NCI-H526 treated with DMSO at 0.1 percent for 48 hours (cell line): ENCODE measurements at regions not wholly inside any gene's neighbourhood (a gene's known extent, or its start where the extent isn't known, plus 50 kb on each side); places are given as distances from the start of the nearest gene placed in this dataset.
"Not testable (repeated sequence)": the region's sequence is repeated elsewhere in the genome, so short reads cannot be mapped to it uniquely, and the experiment has no call there.

ENCODE experiments used
- DNase-seq: peaks from one replicate; lab custom pipeline; 2025; lab: John Stamatoyannopoulos, UW

DNA sequence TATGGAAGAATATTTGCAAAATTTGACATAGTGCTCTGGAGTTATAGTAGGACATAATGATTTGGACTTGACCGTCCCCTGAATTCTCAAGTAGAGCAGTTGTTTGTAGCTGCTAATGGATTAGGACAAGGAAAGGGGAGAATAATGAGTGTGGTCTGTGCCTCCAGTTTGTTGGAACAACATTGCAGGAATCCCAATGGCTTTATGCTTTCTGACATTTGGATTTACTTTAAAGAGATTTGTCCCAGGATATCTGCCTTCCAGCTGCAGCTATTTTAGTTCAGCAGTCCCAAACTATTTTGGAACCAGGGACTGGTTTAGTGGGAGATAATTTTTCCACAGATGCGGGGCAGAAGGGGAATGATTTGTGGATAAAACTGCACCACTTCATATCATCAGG lies 648.2 kb downstream of the SLCO4C1 start:
- no peak for DNase-seq

DNA sequence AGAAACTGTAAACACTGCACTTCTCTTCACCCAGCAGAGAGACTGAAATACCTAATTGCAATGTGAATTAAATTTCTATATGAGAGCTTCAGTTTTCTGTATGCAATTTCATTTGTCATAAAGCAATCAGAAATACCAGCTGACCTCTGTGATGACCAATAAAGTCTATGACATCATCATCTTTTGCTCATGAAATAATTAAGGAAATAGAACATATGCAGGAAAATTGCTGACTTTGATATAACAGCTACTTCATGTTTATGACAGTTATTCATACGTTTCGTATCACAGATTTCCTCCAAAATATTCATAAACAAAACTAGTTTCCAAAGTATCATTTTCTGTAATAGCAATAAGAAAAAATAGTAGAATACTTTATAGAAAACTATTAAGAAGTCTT lies 652.3 kb downstream of the SLCO4C1 start:
- no peak for DNase-seq

DNA sequence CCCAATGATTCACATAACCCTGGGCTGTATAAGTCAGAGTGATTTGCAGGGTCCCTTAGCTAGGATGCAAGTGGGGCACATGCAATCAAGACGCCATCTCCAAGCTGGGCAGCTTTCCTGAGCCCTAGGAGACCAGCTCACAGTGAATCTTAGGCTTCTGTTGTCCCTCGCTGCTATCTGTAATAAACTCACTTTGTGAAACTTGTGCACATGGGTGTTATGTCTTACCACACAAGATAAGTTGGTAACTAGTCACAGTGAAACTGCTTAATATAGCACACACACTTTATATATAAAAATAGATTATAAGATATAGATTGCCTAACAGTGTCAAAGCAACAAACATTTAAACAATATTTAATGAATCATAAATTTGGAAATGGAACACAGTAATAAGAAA lies 658.5 kb downstream of the SLCO4C1 start:
- DNase-seq = no peak

DNA sequence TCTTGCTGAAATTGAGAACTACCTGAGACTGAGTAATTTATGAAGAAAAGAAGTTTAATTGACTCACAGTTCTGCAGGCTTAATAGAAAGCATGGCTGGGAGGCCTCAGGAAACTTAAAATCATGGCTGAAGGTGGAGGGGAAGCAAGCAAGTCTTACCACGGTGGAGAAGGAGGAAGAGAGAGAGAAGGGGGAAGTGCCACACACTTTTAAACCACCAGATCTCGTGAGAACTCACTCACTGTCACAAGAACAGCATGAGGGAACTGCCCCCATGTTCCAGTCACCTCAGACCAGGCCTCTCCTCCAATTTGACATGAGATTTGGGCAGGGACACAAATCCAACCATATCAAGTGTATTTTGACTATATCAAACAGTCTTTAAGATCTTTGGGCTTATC lies 668.3 kb downstream of the SLCO4C1 start:
- DNase-seq = not testable (repeated sequence)

DNA sequence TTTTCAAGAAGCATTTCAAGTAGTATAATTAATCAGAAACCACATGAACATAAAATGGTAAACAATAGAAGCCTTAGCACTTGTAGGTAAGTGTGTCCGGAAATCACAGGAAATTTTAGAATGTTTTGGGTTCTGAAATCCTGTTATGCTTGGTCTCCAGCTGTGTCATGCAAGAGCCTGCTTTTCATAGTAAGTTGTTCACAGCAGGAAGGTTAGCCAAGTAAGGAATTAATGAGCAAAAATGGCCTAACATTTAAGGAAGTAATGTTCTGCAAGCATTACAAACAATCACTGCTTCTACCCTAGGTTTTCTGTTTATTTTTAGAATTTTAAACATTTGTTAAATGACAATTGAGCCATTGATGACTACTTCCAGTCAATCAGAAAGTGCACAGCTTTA lies 669.5 kb downstream of the SLCO4C1 start:
- no peak for DNase-seq

DNA sequence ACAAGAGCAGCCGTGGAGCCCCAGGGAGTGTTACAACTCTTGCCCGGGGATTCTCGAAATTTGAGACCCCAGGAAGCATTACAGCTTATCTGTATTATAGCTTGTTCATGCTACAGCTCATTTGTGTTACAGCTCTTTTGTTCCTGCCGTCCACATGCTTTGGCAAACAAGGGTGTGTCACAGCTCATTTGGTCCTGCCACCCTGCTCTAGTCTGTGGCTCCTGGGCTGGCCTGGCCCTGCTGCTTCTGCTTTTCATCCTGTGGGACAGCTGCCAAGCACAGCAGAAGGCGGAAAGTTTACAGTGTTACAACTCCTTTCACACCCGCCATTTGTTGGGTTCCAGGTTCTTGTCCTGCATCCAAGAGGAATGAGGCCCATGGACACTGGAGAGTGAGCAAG lies 685.0 kb downstream of the SLCO4C1 start:
- no peak for DNase-seq

DNA sequence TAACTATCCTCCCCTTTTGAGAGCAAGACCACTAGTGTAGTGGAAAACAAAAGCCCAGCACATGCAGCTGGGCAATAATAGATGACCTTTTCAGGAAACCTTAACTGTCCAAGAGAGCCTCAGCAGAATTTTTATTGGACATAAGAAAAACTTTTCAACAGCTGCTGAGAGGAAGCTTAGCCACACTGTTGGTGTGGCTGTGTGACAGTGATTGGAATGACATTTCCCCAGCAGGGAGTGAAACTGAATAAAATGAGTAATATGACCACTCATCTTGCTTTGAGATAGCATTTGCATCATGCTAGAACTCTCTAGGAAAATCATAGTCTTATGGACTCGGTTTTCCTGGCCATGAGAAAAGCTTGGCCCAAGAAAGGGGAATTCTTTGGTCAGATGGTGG lies 687.8 kb downstream of the SLCO4C1 start:
- no peak for DNase-seq

DNA sequence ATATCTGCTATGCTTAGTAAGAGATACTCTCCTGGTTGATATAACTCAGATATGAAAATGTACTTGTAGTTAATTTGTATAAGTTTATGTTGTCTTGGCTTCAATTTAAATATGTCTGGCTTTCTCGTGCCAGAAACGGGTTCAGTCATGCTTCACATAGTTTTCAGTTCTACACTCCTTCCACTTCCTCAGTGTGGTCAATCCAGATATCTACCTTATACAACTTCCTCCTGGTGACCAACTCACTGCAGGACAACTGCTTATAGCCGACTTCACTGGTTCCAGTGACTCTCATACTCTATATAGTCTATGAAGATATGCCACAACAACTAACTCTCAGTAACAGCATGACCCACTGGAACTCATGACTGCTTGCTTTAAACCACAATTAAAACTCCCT lies 690.4 kb downstream of the SLCO4C1 start:
- DNase-seq = peak; percentile 69

DNA sequence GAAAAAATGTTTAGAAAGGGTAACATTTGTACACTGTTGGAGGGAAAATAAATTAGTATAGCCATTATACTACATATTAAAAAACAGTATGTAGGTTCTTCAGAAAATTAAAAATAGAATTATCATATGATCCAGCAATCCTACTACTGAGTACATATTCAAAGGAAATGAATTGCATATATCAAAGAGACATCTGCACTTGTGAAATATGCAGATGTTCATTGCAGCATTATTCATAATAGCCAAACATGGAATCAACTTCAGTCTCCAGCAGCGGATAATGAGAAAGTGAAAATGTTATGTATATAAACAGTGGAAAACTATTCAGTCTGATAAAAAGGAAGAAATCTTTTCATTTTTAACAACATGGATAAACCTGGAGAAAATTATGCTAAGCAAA lies 695.5 kb downstream of the SLCO4C1 start:
- no peak for DNase-seq

DNA sequence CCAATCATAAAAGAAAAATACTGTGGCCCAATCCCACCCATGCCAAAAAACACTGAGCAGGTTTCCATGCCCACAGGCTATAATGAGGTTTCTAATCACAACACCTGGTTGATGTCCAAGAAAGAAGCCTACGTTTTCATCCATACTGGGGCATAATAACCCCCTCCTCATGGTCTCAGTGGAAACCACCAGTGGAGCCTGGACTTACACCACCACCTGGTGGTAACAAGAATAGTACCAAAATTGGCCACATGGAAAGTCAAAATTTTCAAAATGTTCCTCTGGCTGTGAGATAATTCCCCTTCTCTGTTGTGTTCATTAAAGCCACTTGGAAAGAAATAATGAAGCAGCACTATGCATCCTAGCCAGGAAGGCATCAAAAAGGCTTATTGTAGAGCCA lies 687.3 kb upstream of the ST8SIA4 start:
- no peak for DNase-seq

DNA sequence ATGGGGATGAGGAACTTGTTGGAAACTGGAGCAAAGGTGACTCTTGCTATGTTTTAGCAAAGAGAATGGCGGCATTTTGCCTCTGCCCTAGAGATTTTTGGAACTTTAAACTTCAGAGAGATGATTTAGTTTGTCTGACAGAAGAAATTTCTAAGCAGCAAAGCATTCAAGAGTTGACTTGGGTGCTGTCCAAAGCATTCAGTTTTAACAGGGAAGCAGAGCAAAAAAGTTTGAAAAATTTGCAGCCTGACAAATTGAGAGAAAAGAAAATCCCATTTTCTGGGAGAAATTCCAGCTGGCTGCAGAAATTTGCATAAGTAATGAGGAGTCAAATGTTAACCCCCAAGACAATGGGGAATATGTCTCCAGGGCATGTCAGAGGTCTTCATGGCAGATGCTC lies 682.3 kb upstream of the ST8SIA4 start:
- no peak for DNase-seq

DNA sequence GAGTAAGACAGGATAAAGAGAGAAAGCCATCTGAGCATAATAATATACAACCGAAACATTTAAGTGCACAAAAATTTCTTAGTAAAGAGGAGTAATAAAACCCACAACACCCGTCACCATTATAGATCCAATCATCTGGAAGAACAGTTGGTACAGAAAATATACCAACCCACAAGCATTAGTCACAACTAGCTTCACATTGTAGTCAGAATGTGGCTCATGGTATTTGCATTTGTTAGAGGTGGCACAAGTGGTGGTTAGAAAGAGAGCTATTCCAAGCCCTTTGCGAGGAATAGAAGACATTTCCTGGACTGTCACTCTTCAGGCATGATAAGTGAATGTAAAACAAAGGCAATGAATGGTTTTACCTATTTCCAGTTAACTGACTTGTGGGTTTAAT lies 677.5 kb upstream of the ST8SIA4 start:
- DNase-seq = no peak

DNA sequence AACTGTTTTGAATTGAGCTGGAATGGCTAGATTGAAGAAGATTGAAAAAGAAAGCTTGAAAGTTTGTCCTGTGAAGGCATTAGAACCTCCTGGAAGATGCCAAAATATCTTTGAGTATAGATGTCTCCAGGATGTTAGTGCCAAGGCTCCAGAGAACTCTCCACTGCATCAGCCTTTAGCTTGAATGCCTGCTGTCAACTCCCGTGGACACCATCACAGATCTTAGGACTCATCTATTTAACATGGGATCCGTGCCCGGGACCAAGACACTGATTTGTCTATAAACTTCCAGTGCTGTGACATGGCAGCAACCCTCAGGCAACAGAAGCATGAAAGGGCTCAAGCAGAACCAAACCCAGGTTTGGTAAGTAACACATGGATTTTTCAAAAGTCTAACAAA lies 670.9 kb upstream of the ST8SIA4 start:
- no peak for DNase-seq

DNA sequence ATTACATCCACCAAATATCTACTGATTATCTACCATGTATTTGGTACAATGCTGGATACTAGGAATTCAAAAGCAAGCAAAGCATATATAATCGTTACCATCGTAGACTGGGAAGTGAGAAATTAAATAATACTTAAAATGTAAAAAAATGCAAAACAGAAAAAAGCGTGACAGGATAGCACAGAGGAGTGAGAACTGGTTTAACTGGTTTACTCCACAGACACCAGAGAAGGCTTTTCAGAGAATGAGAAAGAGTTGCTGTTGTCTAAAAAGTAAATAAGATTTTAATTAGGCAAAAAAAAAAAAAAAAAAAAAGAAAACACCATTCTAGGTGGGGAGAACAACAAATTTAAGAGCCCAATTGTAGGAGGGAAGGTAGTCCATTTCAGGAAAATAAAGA lies 657.9 kb upstream of the ST8SIA4 start:
- DNase-seq = peak; percentile 45

DNA sequence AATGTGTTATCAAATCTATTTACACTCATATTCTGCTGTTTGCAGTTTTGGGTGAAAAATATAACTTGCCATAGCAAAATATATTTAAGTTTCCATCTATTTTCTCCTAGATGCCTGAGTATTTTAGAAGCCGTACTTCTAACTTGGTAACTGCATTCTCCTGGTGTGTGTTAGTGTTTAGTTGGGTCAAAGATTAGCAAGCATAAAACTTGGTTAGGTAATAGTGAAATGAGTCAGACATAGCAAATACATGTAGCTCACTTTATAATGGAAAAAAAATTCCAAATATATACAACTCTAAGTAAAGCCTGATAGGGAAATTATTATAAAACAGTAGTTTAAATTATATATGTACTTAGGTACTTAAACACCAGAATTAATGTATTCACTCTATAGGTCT lies 640.7 kb upstream of the ST8SIA4 start:
- DNase-seq = no peak

DNA sequence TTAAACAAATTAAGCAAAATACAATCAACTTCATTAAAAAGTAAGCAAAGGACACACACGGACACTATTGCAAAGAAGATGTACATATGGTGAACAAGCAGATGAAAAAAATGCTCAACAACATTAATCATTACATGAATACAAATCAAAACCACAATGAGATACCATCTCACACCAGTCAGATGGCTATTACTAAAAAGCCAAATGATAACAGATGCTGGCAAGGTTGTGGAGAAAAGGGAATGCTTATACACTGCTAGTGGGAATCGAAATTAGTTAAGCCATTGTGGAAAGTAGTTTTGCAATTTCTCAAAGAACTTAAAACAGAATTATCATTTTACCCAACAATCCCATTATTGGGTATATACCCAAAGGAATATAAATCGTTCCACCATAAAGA lies 636.2 kb upstream of the ST8SIA4 start:
- no peak for DNase-seq

DNA sequence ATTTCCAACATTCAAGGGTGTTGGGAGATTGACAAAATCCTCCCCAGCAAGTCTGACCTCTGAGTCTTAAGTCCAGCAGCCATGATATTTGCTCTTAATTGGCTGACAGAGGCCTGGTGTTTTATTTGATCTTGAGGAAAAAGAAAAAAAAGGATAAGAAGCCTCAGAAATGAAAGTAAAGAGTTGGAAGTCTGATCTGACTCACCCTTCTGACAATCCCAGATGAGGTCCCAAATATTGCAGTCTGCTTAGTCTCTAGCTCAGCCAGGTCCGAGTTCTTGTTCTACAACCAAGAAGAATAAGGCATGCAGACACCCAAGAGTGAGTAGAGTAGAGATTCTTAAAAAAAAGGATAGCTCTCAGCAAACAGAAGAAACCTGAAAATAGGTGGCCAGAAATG lies 632.5 kb upstream of the ST8SIA4 start:
- DNase-seq = no peak

DNA sequence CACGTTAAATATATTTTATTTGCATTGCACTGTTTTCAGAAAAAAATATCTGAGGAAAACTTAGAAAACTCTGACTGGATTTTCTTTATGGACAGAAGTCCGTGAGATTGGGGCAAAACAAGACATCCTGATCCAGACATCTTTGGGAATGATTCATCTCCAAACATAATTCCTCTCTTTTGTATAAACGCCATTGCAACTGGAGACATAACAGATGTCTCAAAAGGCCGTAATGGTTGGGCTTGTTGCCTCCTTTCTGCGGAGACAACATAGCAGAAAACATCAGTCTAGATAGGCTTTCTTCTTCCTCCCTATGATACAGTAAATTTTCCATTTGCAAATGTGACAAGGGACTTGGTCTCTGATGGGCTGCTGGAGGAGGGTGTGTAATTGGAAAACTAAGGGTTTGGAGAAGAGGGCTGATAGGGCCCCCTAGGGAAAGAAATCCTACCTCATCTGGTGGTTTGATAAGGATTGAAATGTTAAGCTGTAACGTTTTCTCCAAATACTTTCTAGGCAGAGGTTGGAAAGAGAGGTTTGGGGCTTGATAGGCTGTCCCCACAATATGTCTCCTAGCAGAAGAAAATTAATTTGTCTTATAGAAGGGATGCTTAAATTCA lies 631.5 kb upstream of the ST8SIA4 start:
- DNase-seq = no peak

DNA sequence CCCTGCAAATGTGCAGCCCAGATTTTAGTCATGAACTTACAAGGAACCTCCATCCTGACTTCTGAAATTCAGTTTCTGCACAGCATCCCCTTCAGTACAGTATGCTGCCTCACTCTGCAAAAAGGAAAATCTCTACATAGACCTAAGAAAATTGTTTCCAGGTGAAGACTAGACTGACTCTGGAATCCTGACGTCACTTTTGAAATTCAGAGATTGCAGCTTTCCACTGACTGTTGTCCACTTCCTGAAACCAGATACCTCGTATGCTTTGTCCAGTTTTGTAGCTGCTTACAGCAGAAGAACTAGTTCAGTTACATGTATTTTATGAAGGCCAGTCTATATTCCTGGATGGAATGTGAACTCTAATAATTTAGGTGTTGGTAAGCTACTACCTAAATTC lies 629.3 kb upstream of the ST8SIA4 start:
- no peak for DNase-seq

DNA sequence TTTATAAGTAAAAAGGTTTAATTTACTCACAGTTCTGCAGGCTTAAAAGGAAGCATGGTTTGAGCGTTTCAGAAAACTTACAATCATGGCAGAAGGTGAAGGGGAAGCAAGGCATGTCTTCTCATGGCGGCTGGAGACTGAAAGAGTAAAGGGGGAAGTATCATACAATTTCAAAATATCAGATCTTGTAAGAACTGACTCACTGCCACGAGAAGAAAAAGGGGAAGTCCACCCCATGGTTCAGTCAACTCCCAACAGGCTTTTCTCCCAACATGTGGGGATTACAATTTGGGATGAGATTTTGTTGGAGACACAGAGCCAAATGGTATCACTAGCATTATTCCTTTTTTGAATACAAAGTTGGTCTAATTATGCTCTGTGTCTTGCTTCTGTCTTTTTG lies 627.9 kb upstream of the ST8SIA4 start:
- DNase-seq = no peak

DNA sequence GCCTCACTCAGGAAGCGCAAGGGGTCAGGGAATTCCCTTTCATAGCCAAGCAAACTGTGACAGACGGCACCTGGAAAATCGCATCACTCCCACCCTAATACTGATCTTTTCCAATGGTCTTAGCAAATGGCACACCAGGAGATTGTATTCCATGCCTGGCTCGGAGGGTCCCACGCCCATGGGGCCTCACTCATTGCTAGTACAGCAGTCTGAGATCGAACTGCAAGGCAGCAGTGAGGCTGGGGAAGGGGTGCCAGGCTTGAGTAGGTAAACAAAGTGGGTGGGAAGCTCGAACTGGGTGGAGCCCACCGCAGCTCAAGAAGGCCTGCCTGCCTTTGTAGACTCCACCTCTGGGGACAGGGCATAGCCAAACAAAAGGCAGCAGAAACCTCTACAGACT lies 626.0 kb upstream of the ST8SIA4 start:
- DNase-seq = not testable (repeated sequence)

DNA sequence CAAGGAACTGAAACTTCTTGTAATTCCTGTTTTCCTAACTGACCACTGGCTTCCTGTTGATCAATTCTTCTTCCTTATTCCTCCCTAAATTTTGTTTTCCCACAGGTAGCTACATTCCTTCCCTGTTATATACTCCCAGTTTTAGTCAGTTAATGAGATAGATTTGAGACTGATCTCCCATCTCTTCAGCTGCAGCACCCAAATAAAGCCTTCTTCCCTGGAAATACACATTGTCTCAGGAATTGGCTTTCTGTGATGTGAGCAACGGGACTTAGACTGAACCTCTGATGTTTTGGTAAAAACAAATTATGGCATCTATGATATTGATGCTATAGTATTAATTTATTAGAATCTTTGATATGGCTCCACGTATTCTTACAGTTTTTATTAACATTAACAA lies 617.3 kb upstream of the ST8SIA4 start:
- DNase-seq = no peak

DNA sequence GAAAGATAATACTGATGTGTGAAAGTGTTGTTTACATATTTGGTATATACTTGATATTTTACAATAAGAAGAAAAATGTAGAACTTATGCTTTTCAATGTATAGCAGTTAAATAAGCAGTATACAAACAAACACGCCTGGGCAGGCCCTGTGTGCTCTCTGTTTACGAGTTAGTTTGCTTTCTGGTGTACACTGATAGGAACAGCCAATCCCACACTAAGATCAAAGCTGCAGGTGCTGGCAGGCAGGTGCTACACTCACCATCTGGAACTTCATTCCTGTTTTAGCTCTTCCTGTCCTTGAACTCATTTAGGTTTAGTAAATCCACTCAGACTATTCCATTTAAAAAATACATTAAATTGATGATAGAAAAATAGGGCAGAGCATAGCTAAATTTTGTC lies 614.7 kb upstream of the ST8SIA4 start:
- no peak for DNase-seq

DNA sequence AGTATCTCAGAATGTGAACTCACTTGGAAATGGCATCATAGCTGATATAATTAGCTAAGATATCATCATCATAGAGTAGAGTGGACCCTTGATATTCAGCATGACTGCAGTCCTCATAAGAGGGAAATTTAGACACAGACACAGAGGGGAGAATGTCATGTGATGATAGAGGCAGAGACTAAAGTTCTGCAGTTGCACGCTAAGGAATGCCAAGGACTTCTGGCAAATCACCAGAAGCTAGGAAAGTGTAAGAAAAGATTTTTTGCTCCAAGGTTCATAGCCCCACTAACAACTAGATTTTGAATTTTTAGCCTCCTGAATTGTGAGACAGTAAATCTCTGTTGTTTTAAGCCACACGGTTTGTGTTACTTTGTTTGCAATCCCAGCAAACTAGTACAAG lies 612.6 kb upstream of the ST8SIA4 start:
- DNase-seq = no peak
